ENCODE measurements at regions not wholly inside any gene's neighbourhood (a gene's known extent, or its start where the extent isn't known, plus 50 kb on each side); places are given as distances from the start of the nearest gene placed in this dataset.
A peak's percentile ranks its signal among the peaks of the same experiment; 100 is the strongest.

- no peak for DNase-seq
These were observed 71.1 kb downstream of the TMEM114 start for GRCh38 chr16:8519179-8519578.

- DNase-seq = no peak
These were observed 73.0 kb downstream of the TMEM114 start for GRCh38 chr16:8517280-8517679.

GRCh38 chr16:8516471-8516870 lies 73.8 kb downstream of the TMEM114 start:
- no peak for DNase-seq

GRCh38 chr16:8512941-8513624 lies 77.2 kb downstream of the TMEM114 start:
- no peak for DNase-seq

- no peak for DNase-seq
These were observed 78.8 kb downstream of the TMEM114 start for GRCh38 chr16:8511464-8511863.

- DNase-seq = no peak
These were observed 80.2 kb downstream of the TMEM114 start for GRCh38 chr16:8510160-8510559.

- no peak for DNase-seq
These were observed 84.9 kb downstream of the TMEM114 start for GRCh38 chr16:8505327-8505991.

- no peak for DNase-seq
These were observed 87.9 kb downstream of the TMEM114 start for GRCh38 chr16:8502446-8502845.

GRCh38 chr16:8500351-8500750 lies 90.0 kb downstream of the TMEM114 start:
- no peak for DNase-seq

- DNase-seq = no peak
These were observed 93.9 kb downstream of the TMEM114 start for GRCh38 chr16:8496364-8496763.

GRCh38 chr16:8493972-8494371 lies 96.3 kb downstream of the TMEM114 start:
- DNase-seq = peak in 15 of 58 donors; percentile 0 to 61 (median 3)

GRCh38 chr16:8492690-8493089 lies 97.6 kb downstream of the TMEM114 start:
- no peak for DNase-seq

GRCh38 chr16:8489580-8489979 lies 100.7 kb downstream of the TMEM114 start:
- DNase-seq = no peak

GRCh38 chr16:8486985-8487384 lies 103.3 kb downstream of the TMEM114 start:
- DNase-seq = no peak

GRCh38 chr16:8483396-8483795 lies 106.9 kb downstream of the TMEM114 start:
- DNase-seq = no peak

GRCh38 chr16:8481810-8482209 lies 108.5 kb downstream of the TMEM114 start:
- DNase-seq = no peak

- no peak for DNase-seq
These were observed 113.5 kb downstream of the TMEM114 start for GRCh38 chr16:8476824-8477223.

- no peak for DNase-seq
These were observed 115.7 kb downstream of the TMEM114 start for GRCh38 chr16:8474587-8474986.

- DNase-seq = no peak
These were observed 121.1 kb downstream of the TMEM114 start for GRCh38 chr16:8469102-8469778.

- DNase-seq = no peak
These were observed 125.3 kb downstream of the TMEM114 start for GRCh38 chr16:8464979-8465378.

- no peak for DNase-seq
These were observed 131.1 kb downstream of the TMEM114 start for GRCh38 chr16:8459085-8459733.

GRCh38 chr16:8458481-8459046 lies 131.7 kb downstream of the TMEM114 start:
- DNase-seq = no peak

Measured in anterior cingulate cortex (tissue), 58 donors.